Suppressor macrophage treated with lipopolysaccharide for 1 hour (primary cell): ENCODE measurements at regions not wholly inside any gene's neighbourhood (a gene's known extent, or its start where the extent isn't known, plus 50 kb on each side); places are given as distances from the start of the nearest gene placed in this dataset.
"Not testable (repeated sequence)": the region's sequence is repeated elsewhere in the genome, so short reads cannot be mapped to it uniquely, and the experiment has no call there.

ENCODE experiments used
- DNase-seq, 3 donors: peaks; one replicate each; pipeline ENCODE4 v3.0.0-alpha.2; 2020 to 2022

GRCh38 chr6:169099411-169100202 is 154.0 kb downstream of the THBS2 start:
- no peak for DNase-seq

- not testable (repeated sequence) for DNase-seq
Observed at GRCh38 chr6:169098651-169099050, 155.0 kb downstream of the THBS2 start.

- DNase-seq: no peak
Observed at GRCh38 chr6:169098116-169098515, 155.5 kb downstream of the THBS2 start.

GRCh38 chr6:169097381-169097959 is 156.2 kb downstream of the THBS2 start:
- no peak for DNase-seq

- DNase-seq: no peak
Observed at GRCh38 chr6:169096388-169096787, 157.3 kb downstream of the THBS2 start.

- no peak for DNase-seq
Observed at GRCh38 chr6:169095153-169095552, 158.5 kb downstream of the THBS2 start.

GRCh38 chr6:169094552-169094950 is 159.1 kb downstream of the THBS2 start:
- DNase-seq: no peak

- no peak for DNase-seq
Observed at GRCh38 chr6:169093770-169094551, 159.7 kb downstream of the THBS2 start.

- no peak for DNase-seq
Observed at GRCh38 chr6:169093066-169093723, 160.5 kb downstream of the THBS2 start.

- DNase-seq: no peak
Observed at GRCh38 chr6:169092375-169092774, 161.3 kb downstream of the THBS2 start.

- not testable (repeated sequence) for DNase-seq
Observed at GRCh38 chr6:169090514-169091127, 163.0 kb downstream of the THBS2 start.

GRCh38 chr6:169088762-169089161 is 164.9 kb downstream of the THBS2 start:
- DNase-seq: no peak

- no peak for DNase-seq
Observed at GRCh38 chr6:169087443-169088041, 166.1 kb downstream of the THBS2 start.

GRCh38 chr6:169086616-169087015 is 167.0 kb downstream of the THBS2 start:
- DNase-seq: not testable (repeated sequence)

- DNase-seq: no peak
Observed at GRCh38 chr6:169086020-169086419, 167.6 kb downstream of the THBS2 start.

- DNase-seq: no peak
Observed at GRCh38 chr6:169085466-169085865, 168.2 kb downstream of the THBS2 start.

GRCh38 chr6:169084557-169084956 is 169.1 kb downstream of the THBS2 start:
- DNase-seq: not testable (repeated sequence)

GRCh38 chr6:169084067-169084466 is 169.6 kb downstream of the THBS2 start:
- DNase-seq: no peak

GRCh38 chr6:169083508-169083874 is 170.2 kb downstream of the THBS2 start:
- DNase-seq: no peak

GRCh38 chr6:169082817-169083507 is 170.7 kb downstream of the THBS2 start:
- no peak for DNase-seq

GRCh38 chr6:169082093-169082492 is 171.6 kb downstream of the THBS2 start:
- DNase-seq: no peak

- no peak for DNase-seq
Observed at GRCh38 chr6:169081248-169081647, 172.4 kb downstream of the THBS2 start.
